8988T (cell line): ENCODE measurements at regions not wholly inside any gene's neighbourhood (a gene's known extent, or its start where the extent isn't known, plus 50 kb on each side); places are given as distances from the start of the nearest gene placed in this dataset.
"Not testable (repeated sequence)": the region's sequence is repeated elsewhere in the genome, so short reads cannot be mapped to it uniquely, and the experiment has no call there.

Source experiments
- DNase-seq: peaks from one replicate; pipeline ENCODE4 v3.0.0; 2011

DNA sequence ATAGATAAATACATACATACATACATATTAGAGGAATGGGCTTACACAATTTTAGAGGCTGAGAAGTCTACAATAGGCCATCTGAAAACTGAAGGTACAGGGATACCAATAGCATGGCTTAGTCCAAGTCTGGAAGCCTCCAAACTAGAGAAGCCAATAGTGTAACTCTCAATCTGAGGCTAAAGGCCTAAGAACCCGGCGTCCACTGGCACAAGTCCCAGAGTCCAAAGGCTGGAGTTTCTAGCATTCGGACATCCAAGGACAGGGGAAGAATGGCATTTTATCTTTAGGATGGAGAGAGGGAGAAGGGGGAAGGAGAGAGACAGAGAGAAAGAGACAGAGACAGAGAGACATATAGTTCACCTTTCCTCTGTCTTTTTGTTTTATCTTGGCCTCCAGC is 63.7 kb upstream of the SYT4 start:
- DNase-seq: no peak

DNA sequence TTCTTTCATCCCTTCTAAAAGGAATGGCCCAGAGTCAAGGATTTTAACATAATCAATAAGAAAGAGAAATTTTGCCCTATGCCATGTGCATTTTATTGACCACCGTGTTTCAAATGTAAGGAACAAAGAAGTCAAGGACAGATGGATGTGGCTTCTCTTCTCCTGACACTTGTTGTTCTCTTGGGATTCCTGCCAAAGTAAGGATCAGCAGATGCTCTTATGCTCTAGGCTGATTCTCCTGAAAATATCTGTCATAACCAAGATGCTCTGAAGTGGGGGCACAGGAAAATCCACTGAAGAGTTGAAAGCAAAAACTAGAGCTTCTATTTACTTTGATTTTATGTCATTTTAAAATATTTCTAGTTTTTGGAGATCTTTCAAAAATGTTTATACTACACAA is 72.9 kb upstream of the SYT4 start:
- no peak for DNase-seq

DNA sequence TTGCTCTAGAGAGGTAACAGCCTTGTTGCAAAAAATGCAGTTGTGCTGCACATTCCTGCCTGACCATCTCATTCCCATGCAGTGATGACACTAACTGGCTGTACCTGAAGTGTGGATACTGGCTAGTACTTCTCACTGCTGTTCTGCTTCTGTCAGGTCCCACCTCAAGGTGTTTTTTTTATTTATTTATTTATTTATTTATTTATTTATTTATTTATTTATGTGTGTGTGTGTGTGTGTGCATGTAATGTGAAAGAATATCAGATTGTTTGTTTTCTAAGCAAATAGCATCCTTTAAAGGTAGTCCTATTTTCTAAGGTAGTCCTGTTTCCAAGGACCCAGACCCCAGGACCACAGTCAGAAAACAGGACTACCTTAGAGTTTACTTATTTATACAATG is 87.2 kb upstream of the SYT4 start:
- DNase-seq: no peak

DNA sequence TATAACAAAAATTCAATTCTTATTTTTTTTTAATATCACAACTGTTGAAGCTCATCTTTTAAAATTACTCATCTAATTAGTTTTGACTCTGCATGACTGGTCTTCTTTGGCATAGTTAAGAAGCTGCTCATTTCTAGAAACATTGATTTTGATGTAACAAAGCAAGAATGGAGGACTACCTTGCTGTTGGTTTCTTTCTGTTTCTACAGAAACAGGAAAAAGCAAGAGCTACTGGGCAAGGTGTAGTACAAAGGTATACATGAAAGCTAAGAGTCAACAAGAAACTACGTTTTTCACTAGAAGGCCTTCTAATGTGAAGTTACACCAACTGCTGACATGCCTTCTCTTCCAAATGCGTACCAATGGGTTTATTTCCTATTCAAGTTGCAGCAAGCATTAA is 90.6 kb upstream of the SYT4 start:
- no peak for DNase-seq

DNA sequence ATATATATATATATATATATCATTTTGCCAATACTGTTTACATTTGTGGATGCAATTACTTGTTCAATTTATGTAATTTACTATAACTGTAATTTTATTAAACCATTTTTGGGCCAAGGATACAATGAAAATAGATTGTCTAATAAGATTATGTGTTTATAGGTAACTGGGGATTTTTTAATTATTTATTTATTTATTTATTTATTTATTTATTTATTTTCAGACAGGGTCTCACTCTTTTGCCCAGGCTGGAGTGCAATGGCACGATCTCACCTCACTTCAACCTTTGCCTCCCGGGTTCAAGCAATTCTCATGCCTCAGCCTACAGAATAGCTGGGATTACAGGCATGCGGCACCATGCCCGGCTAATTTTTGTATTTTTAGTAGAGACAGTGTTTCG is 92.0 kb upstream of the SYT4 start:
- DNase-seq: not testable (repeated sequence)

DNA sequence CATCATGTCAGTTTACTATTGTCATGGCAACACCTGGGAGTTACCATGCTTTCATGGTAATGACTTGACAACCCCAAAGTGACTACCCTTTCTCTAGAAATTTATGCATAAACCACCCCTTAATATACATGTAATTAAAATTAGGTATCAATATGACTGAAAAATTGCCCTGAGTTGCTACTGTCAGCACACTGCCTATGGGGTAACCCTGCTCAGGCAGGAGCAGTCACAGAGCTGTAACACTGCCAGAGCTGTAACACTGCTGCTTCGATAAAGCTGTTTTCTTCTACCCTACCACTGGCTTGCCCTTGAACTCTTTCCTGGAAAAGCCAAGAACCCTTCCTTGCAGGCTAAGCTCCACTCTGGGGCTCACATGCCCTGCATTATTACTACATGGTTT is 95.5 kb upstream of the SYT4 start:
- no peak for DNase-seq

DNA sequence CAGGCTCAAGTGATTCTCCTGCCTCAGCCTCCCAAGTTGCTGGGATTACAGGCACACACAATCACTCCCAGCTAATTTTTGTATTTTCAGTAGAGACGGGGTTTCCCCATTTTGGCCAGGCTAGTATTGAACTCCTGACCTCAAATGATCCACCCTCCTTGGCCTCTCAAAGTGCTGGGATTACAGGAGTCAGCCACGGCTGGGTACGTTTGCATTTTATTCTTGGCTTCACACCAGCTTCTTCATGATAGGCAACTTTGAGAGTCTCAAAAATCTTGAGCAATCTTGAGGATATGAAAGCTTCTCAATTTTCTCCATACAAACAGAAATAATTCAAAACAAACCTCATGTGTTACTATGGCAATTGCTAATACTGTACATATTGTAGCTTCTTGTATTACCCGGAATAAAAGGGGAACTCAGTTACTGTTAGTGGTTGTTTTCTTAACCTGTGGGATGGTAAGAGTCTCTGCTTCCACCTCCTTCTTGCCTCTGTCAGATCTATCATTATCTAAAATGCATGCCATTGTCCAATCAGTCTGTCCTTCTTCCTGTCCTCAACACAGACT is 102.9 kb upstream of the SYT4 start:
- DNase-seq: no peak

DNA sequence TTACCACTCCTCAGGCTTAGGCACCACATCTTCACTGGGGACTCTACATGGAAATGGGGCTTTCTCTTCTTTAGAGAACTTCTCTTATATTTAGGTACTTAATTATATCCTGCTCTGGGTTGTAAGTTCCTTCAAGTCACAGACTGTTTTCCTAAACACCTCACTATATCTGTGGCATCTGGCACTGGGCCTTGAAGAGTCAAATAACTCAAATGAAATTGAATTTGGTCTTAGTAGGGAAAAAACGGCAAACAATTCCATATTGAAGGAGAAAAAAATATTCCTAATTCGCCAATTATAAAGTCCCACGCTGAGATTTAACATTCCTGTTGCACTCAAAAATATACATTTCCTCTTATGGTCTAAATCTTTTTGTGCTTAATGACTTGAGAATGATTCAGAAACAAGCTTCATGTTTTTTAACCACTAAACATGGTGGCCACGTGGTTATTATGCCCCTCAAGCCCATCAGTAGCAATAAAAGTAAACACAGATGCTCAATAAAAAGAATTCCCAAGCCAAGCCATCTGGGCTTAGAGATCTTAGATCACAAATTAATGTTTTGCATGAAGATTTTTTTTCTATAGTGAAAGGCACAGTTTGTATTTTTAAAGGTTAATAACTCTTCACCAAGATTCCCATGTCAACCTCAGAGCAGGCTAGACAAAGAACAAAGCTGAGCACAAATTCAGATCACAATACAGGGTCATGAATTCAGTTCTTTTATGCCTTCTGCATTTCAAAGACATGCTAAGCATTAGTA is 105.5 kb upstream of the SYT4 start:
- no peak for DNase-seq

DNA sequence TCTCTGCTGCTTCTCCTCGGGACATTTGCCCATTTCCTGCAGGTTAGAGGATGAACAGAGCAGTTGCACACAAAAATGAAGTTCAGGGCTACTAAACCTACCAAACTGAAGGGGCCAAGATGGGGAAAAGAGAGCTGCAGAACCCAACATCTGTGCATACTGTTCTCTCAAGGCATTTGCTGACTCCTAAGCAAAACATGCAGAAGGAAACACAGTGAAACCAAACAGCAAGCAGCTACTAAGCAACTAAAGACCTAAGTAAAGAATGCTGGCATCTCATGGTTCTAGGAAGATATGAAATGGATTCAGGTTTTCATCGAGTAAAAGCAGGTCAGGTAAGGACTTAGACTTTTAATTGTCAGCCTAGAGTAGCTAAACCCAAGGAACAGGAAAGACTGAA is 111.9 kb upstream of the SYT4 start:
- DNase-seq: no peak

DNA sequence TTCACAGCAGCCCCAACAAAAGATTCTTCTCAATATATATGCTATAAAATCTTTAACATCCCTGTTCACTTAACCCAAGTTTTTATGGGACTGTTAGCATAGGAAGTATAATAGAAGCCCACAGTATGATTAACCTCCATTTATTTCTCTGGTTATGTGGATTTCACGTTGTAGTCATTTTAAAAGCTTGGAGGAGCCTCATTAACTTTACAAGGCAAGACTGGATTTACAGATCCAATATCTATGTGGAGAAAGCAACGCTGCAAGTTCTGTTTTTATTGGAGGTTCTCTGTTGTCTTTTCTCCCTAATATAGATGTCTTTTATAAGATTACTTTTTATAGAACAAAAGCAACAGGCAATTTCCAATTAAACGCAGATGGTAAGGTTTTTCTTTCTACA is 114.9 kb upstream of the SYT4 start:
- no peak for DNase-seq

DNA sequence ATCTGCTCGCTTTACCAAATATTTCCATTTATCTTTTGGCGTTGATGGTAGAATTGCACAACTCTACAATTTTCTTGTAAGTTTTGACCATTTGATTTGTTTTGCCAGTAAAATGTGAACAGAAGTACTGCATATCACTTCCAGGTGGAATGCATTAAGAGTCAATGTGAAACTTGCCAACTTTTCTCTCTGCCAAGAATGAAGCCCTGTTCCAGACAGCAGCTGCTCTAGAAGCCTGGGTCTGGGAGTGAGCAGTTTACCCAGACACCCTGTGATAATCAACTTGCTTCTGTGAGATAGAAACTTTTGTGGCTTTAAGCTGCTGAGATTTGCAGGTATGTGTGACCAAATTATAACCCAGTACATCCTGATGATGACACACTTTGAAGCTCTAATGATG is 115.9 kb upstream of the SYT4 start:
- no peak for DNase-seq

DNA sequence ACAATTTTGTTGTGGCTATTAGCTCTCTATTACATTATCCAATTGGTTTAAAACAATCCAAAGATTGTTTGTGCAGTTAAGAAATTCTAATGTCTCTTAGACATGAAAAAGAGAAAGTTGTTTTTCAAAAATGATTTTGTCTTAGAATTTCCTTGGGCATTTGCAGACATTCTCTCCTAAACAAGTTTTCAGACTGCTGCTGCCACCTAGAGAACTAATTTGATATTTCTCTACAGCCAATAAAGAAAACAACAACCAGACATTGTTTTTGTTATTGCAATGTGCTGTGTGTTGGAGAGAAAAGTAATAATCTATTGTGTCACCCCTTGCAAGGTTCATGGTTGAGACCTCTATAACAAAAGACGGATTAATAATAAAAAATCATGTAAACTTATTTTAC is 119.0 kb upstream of the SYT4 start:
- DNase-seq: no peak

DNA sequence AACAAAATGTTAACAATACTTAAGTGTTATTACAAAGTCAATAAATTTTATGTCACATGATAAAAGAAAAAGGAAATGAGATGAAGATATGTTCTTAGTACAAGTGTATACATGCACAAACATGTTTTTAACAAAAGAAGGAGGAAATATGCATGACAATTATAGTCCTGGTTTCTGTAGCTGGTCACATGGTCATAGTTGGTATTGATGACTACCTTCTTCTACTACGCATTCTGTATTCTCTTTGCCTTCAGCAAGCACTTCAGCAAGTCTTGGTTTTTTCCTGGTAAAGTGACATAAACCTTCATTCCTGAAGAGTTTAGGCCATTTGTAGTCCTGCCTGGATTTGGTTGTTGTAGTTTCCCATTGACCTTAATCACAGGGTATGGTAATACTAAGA is 121.3 kb upstream of the SYT4 start:
- DNase-seq: no peak

DNA sequence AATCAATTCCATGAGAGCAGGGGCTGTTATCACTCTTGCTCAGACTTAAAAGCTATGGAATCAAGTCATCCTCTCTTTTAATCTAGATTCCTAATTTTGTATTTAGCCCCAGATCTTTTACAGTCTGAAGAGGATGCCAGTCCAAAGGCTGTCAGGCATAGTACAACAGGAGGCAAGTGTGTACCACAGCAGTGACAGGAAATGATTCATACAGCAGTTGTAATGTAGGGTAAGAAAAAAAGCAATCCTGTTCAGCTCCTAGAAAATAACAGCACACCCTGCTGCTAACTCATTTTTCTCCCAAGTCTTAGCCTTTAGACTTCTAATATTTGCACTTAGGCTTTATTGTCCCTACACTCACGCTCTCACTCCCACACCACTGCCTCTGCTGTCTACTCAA is 127.8 kb upstream of the SYT4 start:
- DNase-seq: no peak

DNA sequence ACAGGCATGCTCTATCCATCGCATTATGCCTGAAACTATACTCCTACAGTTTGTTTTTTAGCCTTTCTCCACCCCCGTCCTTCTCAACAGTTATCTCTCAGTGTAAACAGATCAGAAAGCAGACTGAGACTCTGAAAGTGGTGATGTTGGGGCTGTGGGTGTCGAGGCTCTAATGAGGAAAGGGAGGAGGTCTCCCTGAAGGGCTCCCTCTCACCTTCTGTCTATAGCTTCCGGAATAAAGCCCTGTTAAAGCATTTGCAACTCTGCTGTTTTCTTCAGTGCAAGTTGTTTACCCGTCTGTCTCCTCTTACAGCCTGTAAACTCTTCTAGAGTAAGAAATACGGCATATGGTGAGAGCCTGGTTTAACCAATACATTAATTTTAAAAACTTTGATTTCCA is 136.7 kb upstream of the SYT4 start:
- DNase-seq: no peak

DNA sequence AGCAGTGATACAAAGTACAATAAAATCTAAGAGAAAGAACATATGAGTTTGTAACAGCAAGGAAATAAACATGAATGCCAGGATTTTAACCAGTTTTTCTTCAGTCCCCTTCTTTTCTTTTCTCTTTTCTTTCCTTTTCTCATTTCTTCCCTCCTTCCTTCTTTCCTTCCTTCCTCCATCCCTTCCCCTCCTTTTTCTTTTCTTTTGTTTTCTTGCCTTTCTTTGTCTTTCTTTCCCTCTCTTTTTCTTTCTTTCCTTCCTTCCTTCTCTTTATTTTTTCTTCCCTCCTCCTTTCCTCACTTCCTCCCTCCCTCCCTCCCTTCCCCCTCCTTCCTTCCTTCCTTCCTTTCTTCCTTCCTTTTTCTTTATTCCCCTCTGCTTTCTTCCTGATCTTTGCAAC is 142.8 kb upstream of the SYT4 start:
- no peak for DNase-seq

DNA sequence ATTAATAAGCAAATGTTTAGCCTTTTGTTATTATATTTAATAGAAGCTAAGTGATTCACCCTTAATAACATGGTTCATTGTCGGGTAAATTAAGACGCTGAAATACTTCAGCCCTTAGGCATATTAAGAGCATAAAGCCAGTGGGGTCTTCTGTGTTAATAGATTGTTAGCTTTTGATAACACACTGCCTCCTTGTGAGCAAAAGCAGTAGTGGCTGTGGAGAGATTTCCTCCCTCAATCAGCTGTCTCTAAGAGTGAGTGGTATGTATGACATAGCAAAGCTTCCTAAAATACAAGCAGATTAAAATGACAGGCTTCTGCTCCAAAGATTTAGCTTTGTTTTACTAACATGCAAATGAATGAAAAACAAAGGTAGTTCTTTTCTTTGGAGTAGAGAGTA is 143.7 kb upstream of the SYT4 start:
- no peak for DNase-seq

DNA sequence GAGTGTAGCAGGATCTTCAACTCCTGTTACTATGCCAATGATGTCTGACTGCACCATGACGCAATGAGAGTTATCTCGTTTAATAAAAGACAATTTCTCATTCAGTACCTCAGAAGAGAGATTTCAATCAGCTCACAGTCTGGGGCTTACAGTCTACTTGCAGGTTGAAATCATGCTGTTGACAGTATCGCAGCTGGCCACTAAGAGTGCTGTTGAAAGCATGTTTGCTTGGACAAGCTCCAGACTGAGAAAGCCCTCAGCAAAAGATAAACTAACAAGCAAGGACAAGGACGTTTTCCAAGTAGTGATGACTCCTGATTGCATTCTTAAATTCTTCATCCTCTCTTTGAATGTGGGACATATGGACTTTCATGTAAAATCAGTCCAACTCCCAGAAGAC is 145.2 kb upstream of the SYT4 start:
- DNase-seq: no peak

DNA sequence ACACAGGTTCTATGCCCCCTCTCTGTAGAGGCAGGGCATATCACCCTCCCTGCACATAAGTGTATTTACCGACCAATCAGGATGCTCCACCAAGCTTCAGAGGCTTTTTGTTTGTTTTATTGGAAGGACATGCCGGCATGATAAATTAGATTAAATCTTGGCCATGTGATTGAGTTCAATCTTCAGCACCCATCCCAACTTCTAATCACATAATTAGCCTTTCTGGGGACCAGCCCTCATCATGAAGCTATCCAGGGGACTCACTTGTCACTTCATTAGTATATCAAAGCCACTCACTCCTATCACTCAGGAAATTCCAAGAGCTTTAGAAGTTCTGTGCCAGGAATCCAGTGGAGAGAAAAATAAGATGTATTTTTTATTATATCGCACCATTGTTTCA is 158.6 kb upstream of the SYT4 start:
- no peak for DNase-seq

DNA sequence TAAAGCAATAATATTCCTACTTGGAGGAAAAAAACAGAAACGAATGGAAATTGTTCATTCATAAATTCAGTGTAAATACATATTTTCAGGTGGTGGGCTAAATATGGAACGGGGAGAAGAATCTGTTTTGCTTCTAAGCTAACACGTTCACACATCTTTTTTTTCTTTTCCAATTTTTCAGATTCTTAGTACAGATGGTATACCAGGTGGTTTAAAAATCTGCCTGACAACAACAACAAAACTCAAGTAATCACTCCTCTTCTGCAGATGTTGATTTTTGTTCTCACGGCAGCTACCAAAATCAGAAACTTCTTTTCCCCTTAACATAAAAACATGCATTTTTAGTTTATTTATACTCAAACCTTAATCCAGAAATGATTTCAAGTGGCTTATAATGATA is 164.8 kb upstream of the SYT4 start:
- no peak for DNase-seq

DNA sequence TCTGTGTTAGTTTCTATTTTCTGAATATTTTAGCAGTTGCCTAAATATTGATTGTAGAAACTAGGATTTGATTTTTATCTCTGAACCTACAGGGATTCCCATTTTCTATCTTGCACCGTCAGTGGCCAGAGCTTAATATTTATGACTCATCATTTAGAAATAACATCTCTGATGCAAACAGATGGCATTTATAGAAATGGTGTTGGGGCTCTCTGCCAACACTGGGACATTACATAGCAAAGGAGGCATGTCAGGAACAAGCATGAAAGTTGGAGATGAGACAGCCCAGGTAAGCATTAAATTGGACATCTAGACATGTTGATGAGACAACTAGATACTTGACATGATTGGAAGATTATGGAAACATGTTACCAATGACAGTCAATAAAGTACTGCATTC is 165.3 kb upstream of the SYT4 start:
- DNase-seq: no peak

DNA sequence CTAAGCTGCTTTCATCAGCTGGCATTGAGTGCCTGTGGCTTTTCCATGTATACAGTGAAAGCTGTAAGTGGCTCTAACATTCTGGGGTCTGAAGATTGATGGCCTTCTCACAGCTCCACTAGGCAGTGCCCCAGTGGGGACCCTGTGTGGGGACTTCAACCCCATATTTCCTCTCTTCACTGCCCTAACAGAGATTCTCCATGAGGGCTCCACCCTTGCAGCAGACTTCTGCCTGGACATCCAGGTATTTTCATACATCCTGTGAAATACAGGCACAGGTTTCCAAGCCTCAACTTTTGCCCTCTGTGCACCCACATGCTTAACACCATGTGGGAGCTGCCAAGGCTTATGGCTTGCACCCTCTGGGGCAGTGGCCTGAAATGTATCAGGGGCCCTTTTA is 188.2 kb upstream of the SYT4 start:
- DNase-seq: no peak

DNA sequence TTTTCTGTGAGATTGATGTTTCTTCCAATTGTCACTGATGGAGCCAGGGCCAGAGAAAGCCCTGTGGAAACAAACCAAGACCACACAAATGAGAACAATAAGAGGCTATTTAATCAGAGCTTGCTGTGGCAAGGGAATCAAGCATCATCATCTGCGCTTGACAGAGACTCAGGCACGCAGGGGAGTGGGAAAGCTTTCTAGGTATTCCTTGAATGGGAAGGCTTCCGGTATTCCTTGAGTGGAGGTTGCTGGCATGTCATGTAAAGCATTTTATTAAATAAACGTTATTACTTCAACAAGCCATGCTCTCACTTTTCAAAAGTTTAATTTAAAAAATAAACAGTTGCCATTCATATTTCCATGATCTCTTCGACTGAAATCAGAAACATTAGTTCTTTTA is 194.6 kb upstream of the SYT4 start:
- no peak for DNase-seq

DNA sequence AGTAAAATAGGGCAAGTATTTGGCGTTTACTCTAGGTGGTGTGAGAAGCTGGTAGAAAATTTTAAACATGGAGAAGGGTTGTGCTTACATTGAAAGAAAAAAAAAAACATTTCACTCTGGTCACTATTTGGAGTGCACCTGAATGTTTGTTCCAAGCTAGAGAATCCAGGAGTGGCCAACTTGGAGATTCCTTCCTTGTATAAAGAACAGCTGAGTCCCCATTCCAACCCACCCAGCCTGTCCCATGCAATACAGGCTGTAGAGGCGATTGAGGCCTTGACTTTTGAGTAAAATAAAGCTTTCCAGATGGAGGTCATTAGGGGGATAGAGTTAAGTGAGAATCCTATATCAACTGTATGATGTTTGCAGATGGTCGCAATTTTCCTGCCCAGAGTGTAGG is 203.8 kb upstream of the SYT4 start:
- DNase-seq: no peak

DNA sequence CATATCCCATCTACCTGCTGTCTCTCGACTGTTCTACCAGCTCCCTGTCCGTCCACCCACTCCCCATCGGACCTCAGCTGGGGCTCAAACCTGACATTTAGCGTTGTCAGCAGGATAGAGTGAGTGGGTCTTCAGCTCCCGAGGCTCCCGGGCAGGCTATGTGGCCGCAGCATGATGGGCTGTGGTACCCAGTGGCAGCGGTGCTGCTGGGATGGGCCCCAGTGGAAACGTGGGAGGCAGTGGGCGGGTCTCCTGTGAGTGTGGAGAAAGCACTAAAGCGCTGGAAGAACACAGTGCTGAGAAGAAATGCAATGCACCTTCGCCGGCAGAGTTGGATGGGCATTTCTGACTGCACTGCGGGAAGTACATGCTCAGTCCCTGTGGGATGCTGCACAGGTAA is 204.8 kb upstream of the SYT4 start:
- no peak for DNase-seq
